ENCODE measurements at regions not wholly inside any gene's neighbourhood (a gene's known extent, or its start where the extent isn't known, plus 50 kb on each side); places are given as distances from the start of the nearest gene placed in this dataset.

DNA sequence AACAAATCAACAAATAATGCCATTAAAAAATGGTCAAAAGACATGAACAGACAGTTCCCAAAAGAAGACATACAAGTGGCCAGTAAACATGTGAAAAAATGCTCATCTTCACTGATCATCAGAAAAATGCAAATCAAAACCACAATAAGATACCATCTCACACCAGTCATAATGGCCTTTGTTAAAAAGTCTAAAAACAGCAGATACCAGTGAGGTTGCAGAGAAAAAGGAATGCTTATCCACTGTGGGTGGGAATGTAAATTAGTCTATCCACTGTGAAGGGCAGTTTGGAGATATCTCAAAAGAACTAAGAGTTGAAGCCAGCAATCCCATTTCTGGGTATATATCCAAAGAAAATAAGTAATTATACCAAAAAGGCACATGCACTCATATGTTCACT lies 668.1 kb upstream of the CPEB2 start:
- no peaks in the 10 kb centered on the region for H3K36me3 ChIP-seq (ENCODE audit: control insufficient read depth, low read length)
- H3K27ac ChIP-seq (ENCODE audit: low read depth, low read length): no peak overlapping the region
- H3F3A ChIP-seq (ENCODE audit: control insufficient read depth, insufficient read depth): no peaks in the 10 kb centered on the region

DNA sequence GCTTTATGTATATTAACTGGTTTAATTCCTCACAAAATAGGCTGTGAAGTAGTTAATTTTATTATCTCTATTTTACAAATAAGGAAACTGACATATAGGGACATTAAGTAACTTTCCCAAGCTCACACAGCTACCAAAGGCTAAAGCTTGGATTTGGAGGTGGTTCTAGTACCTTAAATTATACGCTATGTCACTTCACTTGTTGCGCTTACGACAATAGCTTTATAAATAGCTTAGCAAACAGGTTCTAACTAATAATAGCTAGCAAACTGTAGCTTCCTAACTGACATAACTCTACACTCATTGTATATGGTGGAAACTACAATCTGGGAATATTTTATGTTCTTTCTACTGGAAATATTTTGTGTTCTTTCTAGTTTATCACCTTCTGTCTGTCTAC lies 666.4 kb upstream of the CPEB2 start:
- H3K4me1 ChIP-seq (ENCODE audit: control insufficient read depth, low read length): no peaks in the 10 kb centered on the region
- H3K79me2 ChIP-seq (ENCODE audit: control insufficient read depth, low read length): no peaks in the 10 kb centered on the region
- no peak for TF ChIP-seq EZH2phosphoT487 (IDR thresholded peaks at IDR 0.05; ENCODE audit: borderline replicate concordance, low read length)
- TF ChIP-seq, protein P1, sequence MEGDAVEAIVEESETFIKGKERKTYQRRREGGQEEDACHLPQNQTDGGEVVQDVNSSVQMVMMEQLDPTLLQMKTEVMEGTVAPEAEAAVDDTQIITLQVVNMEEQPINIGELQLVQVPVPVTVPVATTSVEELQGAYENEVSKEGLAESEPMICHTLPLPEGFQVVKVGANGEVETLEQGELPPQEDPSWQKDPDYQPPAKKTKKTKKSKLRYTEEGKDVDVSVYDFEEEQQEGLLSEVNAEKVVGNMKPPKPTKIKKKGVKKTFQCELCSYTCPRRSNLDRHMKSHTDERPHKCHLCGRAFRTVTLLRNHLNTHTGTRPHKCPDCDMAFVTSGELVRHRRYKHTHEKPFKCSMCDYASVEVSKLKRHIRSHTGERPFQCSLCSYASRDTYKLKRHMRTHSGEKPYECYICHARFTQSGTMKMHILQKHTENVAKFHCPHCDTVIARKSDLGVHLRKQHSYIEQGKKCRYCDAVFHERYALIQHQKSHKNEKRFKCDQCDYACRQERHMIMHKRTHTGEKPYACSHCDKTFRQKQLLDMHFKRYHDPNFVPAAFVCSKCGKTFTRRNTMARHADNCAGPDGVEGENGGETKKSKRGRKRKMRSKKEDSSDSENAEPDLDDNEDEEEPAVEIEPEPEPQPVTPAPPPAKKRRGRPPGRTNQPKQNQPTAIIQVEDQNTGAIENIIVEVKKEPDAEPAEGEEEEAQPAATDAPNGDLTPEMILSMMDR (IDR thresholded peaks at IDR 0.05; ENCODE audit: low read depth, low read length, poor library complexity, severe bottlenecking): no peak
- no peaks in the 10 kb centered on the region for H3F3A ChIP-seq (ENCODE audit: control insufficient read depth, insufficient read depth)
- H4K20me1 ChIP-seq (ENCODE audit: control insufficient read depth, insufficient read depth, low read depth, low read length): no peaks in the 10 kb centered on the region
- H3K27me3 ChIP-seq (ENCODE audit: control insufficient read depth, low read length): no peaks in the 10 kb centered on the region
- H3K36me3 ChIP-seq (ENCODE audit: control insufficient read depth, low read length): no peaks in the 10 kb centered on the region
- no peaks in the 10 kb centered on the region for H3K9me3 ChIP-seq (ENCODE audit: control insufficient read depth, insufficient read depth, low read length)
- H3K9me2 ChIP-seq (replicated peaks; ENCODE audit: control insufficient read depth, low read length): no peaks in the 10 kb centered on the region
- H3K4me3 ChIP-seq (ENCODE audit: low read length): no peak overlapping the region
- H3K27ac ChIP-seq (ENCODE audit: low read depth, low read length): no peak overlapping the region
- no peak overlapping the region for H3K4me2 ChIP-seq (ENCODE audit: low read length)

More for the DNA sequence above, 668.1 kb upstream of the CPEB2 start:
- H3K79me2 ChIP-seq (ENCODE audit: control insufficient read depth, low read length): no peaks in the 10 kb centered on the region
- H4K20me1 ChIP-seq (ENCODE audit: control insufficient read depth, insufficient read depth, low read depth, low read length): no peaks in the 10 kb centered on the region
- H3K9me3 ChIP-seq (ENCODE audit: control insufficient read depth, insufficient read depth, low read length): no peaks in the 10 kb centered on the region
- H3K27me3 ChIP-seq (ENCODE audit: control insufficient read depth, low read length): no peaks in the 10 kb centered on the region
- TF ChIP-seq, protein P1 (IDR thresholded peaks at IDR 0.05; ENCODE audit: low read depth, low read length, poor library complexity, severe bottlenecking): no peak
- no peak for TF ChIP-seq EZH2phosphoT487 (IDR thresholded peaks at IDR 0.05; ENCODE audit: borderline replicate concordance, low read length)
- no peaks in the 10 kb centered on the region for H3K4me1 ChIP-seq (ENCODE audit: control insufficient read depth, low read length)
- H3K4me2 ChIP-seq (ENCODE audit: low read length): no peak overlapping the region
- no peak overlapping the region for H3K4me3 ChIP-seq (ENCODE audit: low read length)
- no peaks in the 10 kb centered on the region for H3K9me2 ChIP-seq (replicated peaks; ENCODE audit: control insufficient read depth, low read length)

DNA sequence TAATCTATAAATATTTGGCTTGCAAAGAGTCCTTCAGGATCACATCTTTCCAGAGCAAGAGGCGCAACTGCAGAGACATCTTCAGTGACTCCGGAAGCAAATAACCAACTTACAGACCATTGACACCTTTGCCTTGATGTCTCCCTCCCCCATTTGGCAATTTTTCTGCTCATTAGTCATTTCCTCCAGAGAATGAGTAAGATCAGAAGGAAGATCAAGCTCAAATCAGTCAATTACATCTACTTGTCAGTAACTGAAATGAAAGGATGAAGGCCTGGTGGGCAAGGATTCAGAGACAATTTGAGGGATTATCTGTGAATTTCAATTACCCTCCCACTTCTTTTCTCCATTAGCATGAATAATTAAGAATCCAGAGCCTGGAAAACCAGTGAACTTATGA lies 665.6 kb upstream of the CPEB2 start:
- no peaks in the 10 kb centered on the region for H3K36me3 ChIP-seq (ENCODE audit: control insufficient read depth, low read length)
- H3K9me2 ChIP-seq (replicated peaks; ENCODE audit: control insufficient read depth, low read length): no peaks in the 10 kb centered on the region
- no peaks in the 10 kb centered on the region for H3K9me3 ChIP-seq (ENCODE audit: control insufficient read depth, insufficient read depth, low read length)
- no peak for TF ChIP-seq EZH2phosphoT487 (IDR thresholded peaks at IDR 0.05; ENCODE audit: borderline replicate concordance, low read length)
- TF ChIP-seq, protein P1 (IDR thresholded peaks at IDR 0.05; ENCODE audit: low read depth, low read length, poor library complexity, severe bottlenecking): no peak
- no peaks in the 10 kb centered on the region for H3F3A ChIP-seq (ENCODE audit: control insufficient read depth, insufficient read depth)
- no peaks in the 10 kb centered on the region for H3K4me1 ChIP-seq (ENCODE audit: control insufficient read depth, low read length)
- no peaks in the 10 kb centered on the region for H3K27me3 ChIP-seq (ENCODE audit: control insufficient read depth, low read length)
- no peak overlapping the region for H3K4me3 ChIP-seq (ENCODE audit: low read length)
- H3K4me2 ChIP-seq (ENCODE audit: low read length): no peak overlapping the region
- no peaks in the 10 kb centered on the region for H4K20me1 ChIP-seq (ENCODE audit: control insufficient read depth, insufficient read depth, low read depth, low read length)
- no peak overlapping the region for H3K27ac ChIP-seq (ENCODE audit: low read depth, low read length)
- no peaks in the 10 kb centered on the region for H3K79me2 ChIP-seq (ENCODE audit: control insufficient read depth, low read length)

All from DOHH2 (cell line).